ENCODE measurements at regions not wholly inside any gene's neighbourhood (a gene's known extent, or its start where the extent isn't known, plus 50 kb on each side); places are given as distances from the start of the nearest gene placed in this dataset.

GRCh38 chr10:14391342-14391741, 60.6 kb upstream of the FRMD4A start:
- TF ChIP-seq CTCF (conservative IDR thresholded peaks at IDR 0.05; ENCODE audit: low read length) (no peak), EZH2phosphoT487 (IDR thresholded peaks at IDR 0.05; ENCODE audit: borderline replicate concordance) (no peak)

All from Loucy (cell line).